Esophagus squamous epithelium (tissue), 5 donors: ENCODE measurements at regions not wholly inside any gene's neighbourhood (a gene's known extent, or its start where the extent isn't known, plus 50 kb on each side); places are given as distances from the start of the nearest gene placed in this dataset.
"Not testable (repeated sequence)": the region's sequence is repeated elsewhere in the genome, so short reads cannot be mapped to it uniquely, and the experiment has no call there.

ENCODE experiments used
- DNase-seq: peaks from one replicate; lab custom pipeline; 2025; lab: John Stamatoyannopoulos, UW
- H3K27ac ChIP-seq, 4 donors: fragments of 200-600 bp; sonication (generic); one replicate each; pipeline ENCODE4 v1.5.1; 2016 to 2019; ENCODE audit warnings: mild to moderate bottlenecking in 1 of 4
- H3K27me3 ChIP-seq, 4 donors: fragments of 200-600 bp; sonication (generic); 1 replicate in 3 of 4; 2 replicates in 1 of 4; pipeline versions ENCODE4 v1.5.1 to v1.6.0; 2017 to 2021; ENCODE audit warnings: antibody characterized with exemption in 1 of 4
- H3K36me3 ChIP-seq, 3 donors: fragments of 200-600 bp; sonication (generic); one replicate each; pipeline ENCODE4 v1.5.1; 2016 to 2019
- H3K4me1 ChIP-seq, 3 donors: fragments of 200-600 bp; sonication (generic); one replicate each; pipeline ENCODE4 v1.5.1; 2017 to 2019
- H3K4me3 ChIP-seq, 4 donors: fragments of 200-600 bp; sonication (generic); 1 replicate in 3 of 4; 2 replicates in 1 of 4; pipeline ENCODE4 v1.5.1; 2016 to 2019; ENCODE audit warnings: mild to moderate bottlenecking in 2 of 4, moderate library complexity in 1 of 4
- H3K9me3 ChIP-seq, 3 donors: fragments of 200-600 bp; sonication (generic); one replicate each; pipeline ENCODE4 v1.5.1; 2016 to 2019
- CTCF ChIP-seq, 6 experiments: fragments of 450-650 bp in 4 of 6; fragments of 200-600 bp in 2 of 6; sonication (generic) in 2 of 6; IDR thresholded peaks; one replicate each; pipeline ENCODE4 v1.5.1; 2016 to 2019; ENCODE audit warnings: antibody characterized with exemption in 6 of 6, mild to moderate bottlenecking in 4 of 6, moderate library complexity in 4 of 6
- POLR2A ChIP-seq, 4 donors: fragments of 450-650 bp; IDR thresholded peaks; one replicate each; pipeline ENCODE4 v1.6.1; 2017; ENCODE audit warnings: antibody characterized with exemption in 4 of 4, mild to moderate bottlenecking in 4 of 4, moderate library complexity in 3 of 4
- WGBS, 2 donors: methylation state at CpG; one replicate each; pipeline ENCODE4 v1.1.5; 2018; 5-methylcytosine and 5-hydroxymethylcytosine counted together
- intact Hi-C: fragments of 100-400 bp; cut with DNase I; formaldehyde crosslinking; loops from one replicate; pipeline ENCODE4 v1.15.0; 2022
- donor health status: DM: yes; HTN: yes; CAD: no.

- Histone ChIP-seq H3K9me3 (peaks cover 0 to 7% (median 0%) of the 10 kb centered on the region in 3 donors), H3K27ac (no peak overlapping the region), H3K27me3 (no peaks in the 10 kb centered on the region), H3K4me1 (no peaks in the 10 kb centered on the region), H3K36me3 (no peaks in the 10 kb centered on the region), H3K4me3 (no peak overlapping the region)
- no peak for DNase-seq
- WGBS, 2 donors: 80 to 90% methylated on average over 7 to 8 of the region's 8 CpGs
- intact Hi-C loops: no loop called here
- TF ChIP-seq POLR2A (IDR thresholded peaks at IDR 0.05) (no peak), CTCF (IDR thresholded peaks at IDR 0.05) (no peak)
These were observed 610.7 kb upstream of the C16orf82 start for GRCh38 chr16:26456074-26456473.

GRCh38 chr16:26457095-26457494, 609.6 kb upstream of the C16orf82 start:
- Histone ChIP-seq H3K4me3 (no peak overlapping the region), H3K36me3 (no peaks in the 10 kb centered on the region), H3K9me3 (peaks cover 0 to 7% (median 0%) of the 10 kb centered on the region in 3 donors), H3K4me1 (no peaks in the 10 kb centered on the region), H3K27me3 (no peaks in the 10 kb centered on the region), H3K27ac (no peak overlapping the region)
- WGBS, 2 donors: 59 to 62% methylated on average over 7 of the region's 7 CpGs
- intact Hi-C loops: no loop called here
- DNase-seq: no peak
- TF ChIP-seq CTCF (IDR thresholded peaks at IDR 0.05) (no peak), POLR2A (IDR thresholded peaks at IDR 0.05) (no peak)

- DNase-seq: no peak
- no peak for TF ChIP-seq POLR2A (IDR thresholded peaks at IDR 0.05)
- TF ChIP-seq CTCF (IDR thresholded peaks at IDR 0.05): no peak
- Histone ChIP-seq H3K27me3 (no peaks in the 10 kb centered on the region), H3K4me3 (no peak overlapping the region), H3K4me1 (no peaks in the 10 kb centered on the region), H3K9me3 (peaks cover 0 to 7% (median 0%) of the 10 kb centered on the region in 3 donors), H3K27ac (no peak overlapping the region), H3K36me3 (no peaks in the 10 kb centered on the region)
- intact Hi-C loops: no loop called here
- 80 to 92% methylated on average over 4 of the region's 4 CpGs for WGBS, 2 donors
These were observed 608.8 kb upstream of the C16orf82 start for GRCh38 chr16:26457882-26458281.

- TF ChIP-seq POLR2A (IDR thresholded peaks at IDR 0.05): no peak
- TF ChIP-seq CTCF (IDR thresholded peaks at IDR 0.05): no peak
- DNase-seq: no peak
These were observed 602.0 kb upstream of the C16orf82 start for GRCh38 chr16:26464576-26465266.

GRCh38 chr16:26474405-26474804, 592.3 kb upstream of the C16orf82 start:
- intact Hi-C loops: not testable (repeated sequence)
- WGBS, 2 donors: 75 to 85% methylated on average over 8 to 10 of the region's 10 CpGs

More at GRCh38 chr16:26464576-26465266, 602.0 kb upstream of the C16orf82 start:
- 71 to 76% methylated on average over 4 to 5 of the region's 7 CpGs for WGBS, 2 donors
- H3K27ac ChIP-seq: no peak overlapping the region
- H3K9me3 ChIP-seq: no peaks in the 10 kb centered on the region
- H3K27me3 ChIP-seq: peaks cover 0 to 5% (median 0%) of the 10 kb centered on the region in 4 donors
- intact Hi-C loops: no loop called here
- no peak overlapping the region for H3K4me3 ChIP-seq
- H3K36me3 ChIP-seq: no peaks in the 10 kb centered on the region
- no peaks in the 10 kb centered on the region for H3K4me1 ChIP-seq

More at GRCh38 chr16:26474405-26474804, 592.3 kb upstream of the C16orf82 start:
- DNase-seq, H3K4me1 ChIP-seq, H3K9me3 ChIP-seq, H3K27ac ChIP-seq, H3K27me3 ChIP-seq, H3K4me3 ChIP-seq, H3K36me3 ChIP-seq: not testable (repeated sequence)
